Dermis microvascular lymphatic vessel endothelial cell (primary cell): ENCODE measurements at regions not wholly inside any gene's neighbourhood (a gene's known extent, or its start where the extent isn't known, plus 50 kb on each side); places are given as distances from the start of the nearest gene placed in this dataset.
"Not testable (repeated sequence)": the region's sequence is repeated elsewhere in the genome, so short reads cannot be mapped to it uniquely, and the experiment has no call there.

ENCODE experiments used
- DNase-seq, 2 donors: peaks; one replicate each; pipeline versions ENCODE4 v3.0.0 to v3.0.0-alpha.2; 2010; ENCODE audit warnings: low read depth in 2 of 2

DNA sequence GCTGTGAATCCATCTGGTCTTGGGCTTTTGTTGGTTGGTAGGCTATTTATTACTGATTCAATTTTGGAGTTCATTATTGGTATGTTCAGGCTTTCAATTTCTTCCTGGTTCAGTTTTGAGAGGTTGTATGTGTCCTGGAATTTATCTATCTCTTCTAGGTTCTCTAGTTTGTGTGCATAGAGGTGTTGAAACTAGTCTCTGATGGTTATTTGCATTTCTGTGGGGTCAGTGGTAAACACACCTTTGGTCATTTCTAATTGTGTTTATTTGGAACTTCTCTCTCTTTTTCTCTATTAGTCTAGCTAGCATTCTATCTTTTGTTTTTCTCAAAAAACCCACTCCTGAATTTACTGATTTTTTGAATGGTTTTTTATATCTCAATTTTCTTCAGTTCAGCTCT, 70.1 kb upstream of the IRAK1BP1 start:
- DNase-seq, result no peak

DNA sequence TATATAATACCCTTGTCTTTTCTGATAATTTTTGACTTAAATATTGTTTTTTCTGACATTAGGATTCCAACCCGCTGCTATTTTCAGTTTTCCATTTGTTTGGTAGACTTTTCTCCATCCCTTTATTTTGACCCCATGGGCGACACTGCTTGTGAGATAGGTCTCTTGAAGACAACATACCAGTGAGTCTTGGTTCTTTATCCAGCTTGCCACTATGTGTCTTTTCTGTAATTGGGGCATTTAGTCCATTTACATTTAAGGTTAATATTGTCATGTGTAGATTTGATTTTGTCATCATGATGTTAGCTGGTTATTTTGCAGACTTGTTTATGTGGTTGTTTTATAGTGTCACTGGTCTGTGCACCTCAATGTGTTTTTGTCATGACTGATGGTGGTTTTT, 67.7 kb upstream of the IRAK1BP1 start:
- no peak for DNase-seq

DNA sequence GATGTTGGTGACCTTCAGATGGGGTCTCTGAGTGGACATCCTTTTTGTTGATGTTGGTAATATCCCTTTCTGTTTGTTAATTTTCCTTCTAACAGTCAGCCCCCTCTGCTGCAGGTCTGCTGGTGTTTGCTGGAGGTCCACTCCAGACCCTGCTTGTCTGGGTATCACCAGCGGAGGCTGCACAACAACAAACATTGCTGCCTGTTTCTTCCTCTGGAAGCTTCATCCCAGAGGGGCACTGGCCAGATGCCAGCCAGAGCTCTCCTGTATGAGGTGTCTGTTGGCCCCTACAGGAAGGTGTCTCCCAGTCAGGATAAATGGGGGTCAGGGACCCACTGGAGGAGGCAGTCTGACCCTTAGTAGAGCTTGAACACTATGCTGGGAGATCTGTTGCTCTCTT, 60.6 kb upstream of the IRAK1BP1 start:
- not testable (repeated sequence) for DNase-seq

DNA sequence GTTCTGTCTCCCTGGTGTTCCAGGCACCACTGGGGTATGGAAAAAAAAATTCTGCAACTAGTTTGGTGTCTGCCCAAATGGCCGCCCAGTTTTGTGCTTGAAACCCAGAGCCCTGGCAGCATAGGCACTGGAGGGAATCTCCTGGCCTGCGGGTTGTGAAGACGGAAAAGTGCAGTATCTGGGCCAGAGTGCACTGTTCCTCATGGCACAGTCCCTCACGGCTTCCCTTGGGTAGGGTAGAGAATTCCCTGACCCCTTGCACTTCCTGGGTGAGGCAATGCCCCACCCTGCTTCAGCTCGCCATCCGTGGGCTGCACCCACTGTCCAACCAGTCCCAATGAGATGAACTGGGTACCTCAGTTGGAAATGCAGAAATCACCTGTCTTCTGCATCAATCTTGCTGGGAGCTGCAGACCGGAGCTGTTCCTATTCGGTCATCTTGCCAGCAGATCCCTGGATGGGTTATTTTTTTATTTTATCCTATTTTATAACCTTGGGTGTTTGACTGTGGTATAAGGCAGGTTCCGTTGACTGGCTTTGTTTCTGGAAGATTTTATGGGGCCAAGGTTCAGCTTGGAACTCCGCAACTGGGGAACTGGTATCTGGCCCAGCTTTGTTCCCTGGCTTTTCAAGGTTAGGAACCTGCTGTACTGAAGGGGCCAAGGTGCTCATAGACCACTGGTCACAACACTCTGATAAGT, 59.5 kb upstream of the IRAK1BP1 start:
- not testable (repeated sequence) for DNase-seq

DNA sequence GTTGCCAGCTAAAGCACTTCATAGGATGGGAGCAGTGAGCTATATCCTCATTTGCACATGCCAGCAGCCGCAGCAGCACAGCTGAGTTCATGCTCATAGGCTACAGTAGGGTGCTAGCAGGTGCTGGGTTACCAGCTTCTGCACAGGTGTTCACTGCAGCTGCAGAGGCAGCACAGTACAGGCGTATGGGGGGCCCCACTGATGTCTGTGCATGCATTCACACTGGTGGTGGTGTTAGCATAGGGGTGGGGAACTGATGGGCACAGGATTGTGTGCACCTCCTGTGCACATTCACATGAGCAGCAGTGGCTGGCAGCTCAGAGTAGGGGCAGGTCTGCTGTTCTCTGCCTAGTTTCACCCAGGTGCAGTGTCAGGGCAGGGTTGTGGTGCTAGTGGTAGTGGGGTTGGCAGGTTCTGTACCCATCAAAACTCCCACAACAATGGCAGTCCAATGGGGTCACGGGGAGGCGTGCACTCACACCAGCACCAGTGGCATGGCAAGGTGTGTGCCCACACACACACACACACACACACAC, 58.9 kb upstream of the IRAK1BP1 start:
- DNase-seq, result no peak

DNA sequence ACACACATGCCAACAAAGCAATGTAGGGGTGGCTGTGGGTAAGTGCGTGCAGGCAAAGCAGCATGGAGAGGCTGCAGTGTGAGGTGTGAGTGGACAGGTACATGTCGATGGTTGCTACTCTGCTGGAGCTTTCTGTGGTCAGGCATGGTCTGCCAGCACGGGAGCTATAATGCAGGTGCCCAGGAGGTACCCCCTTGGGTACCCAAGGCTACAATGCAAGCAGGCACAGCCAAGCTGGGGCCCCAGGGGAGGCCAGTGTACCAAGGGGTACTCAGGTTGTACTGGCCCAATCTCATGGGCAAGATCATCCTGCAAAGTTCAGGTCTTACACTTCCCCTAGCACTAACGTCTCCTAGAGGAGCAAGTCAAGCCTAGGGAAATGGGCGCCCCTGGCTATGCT, 58.4 kb upstream of the IRAK1BP1 start:
- DNase-seq, result no peak

DNA sequence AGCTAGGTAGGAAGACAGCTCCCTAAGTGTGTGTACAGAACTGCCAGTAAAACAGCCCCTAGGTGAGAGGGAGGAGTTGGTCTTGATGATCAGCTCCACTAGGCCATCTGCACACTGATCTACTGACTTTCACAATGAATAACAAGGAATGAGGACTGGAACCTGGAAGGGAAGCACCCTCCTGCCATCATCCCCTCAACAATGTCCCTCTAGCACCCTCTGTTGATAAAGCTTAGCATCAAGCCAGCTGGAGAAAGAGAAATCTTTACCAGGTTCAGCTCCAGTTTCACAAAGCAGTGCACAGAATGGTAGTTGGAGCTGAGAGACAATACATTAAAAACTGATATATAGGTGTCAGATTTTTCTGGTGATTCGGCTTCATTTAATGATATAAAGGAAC, 57.2 kb upstream of the IRAK1BP1 start:
- DNase-seq, result peak; percentile 34 to 59

DNA sequence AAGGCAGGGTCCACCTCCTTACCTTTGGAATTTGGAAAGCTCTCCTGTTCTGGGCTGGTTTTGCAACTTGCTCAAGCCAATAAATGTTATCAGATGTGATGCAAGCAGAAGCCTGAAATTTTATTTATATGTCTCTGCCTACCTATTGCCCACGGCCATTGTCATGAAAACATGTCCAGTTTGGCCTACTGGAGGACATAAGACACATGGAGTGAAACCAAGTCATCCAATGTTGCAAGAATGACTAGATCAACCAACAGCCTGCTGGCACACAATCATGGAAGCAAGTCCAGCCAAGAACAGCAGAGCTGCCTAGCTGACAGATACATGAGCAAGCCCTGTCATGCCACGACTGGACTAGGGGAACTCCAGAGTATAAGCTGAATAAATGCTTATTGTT, 56.7 kb upstream of the IRAK1BP1 start:
- peak; percentile 2 to 33 for DNase-seq
